GM12873 (cell line): ENCODE measurements at regions not wholly inside any gene's neighbourhood (a gene's known extent, or its start where the extent isn't known, plus 50 kb on each side); places are given as distances from the start of the nearest gene placed in this dataset.

Experiments used
- CTCF ChIP-seq: IDR thresholded peaks from 2 replicates; pipeline ENCODE4 v1.5.1; 2012; ENCODE audit warnings: low read depth, mild to moderate bottlenecking, moderate library complexity, low read length, control low read depth; ENCODE audit not compliant: insufficient read depth; ENCODE audit errors: missing control alignments

- TF ChIP-seq CTCF: no peak
Observed at GRCh38 chr16:77540646-77541045, 105.8 kb upstream of the ADAMTS18 start.

GRCh38 chr16:77541165-77541564, 106.3 kb upstream of the ADAMTS18 start:
- no peak for TF ChIP-seq CTCF

- no peak for TF ChIP-seq CTCF
Observed at GRCh38 chr16:77548151-77548550, 113.3 kb upstream of the ADAMTS18 start.

- TF ChIP-seq CTCF: no peak
Observed at GRCh38 chr16:77548766-77549165, 113.9 kb upstream of the ADAMTS18 start.

- no peak for TF ChIP-seq CTCF
Observed at GRCh38 chr16:77549876-77550275, 115.0 kb upstream of the ADAMTS18 start.

GRCh38 chr16:77551357-77551756, 116.5 kb upstream of the ADAMTS18 start:
- no peak for TF ChIP-seq CTCF

- no peak for TF ChIP-seq CTCF
Observed at GRCh38 chr16:77553130-77553529, 118.3 kb upstream of the ADAMTS18 start.
